Kidney capillary endothelial cell (primary cell): ENCODE measurements at regions not wholly inside any gene's neighbourhood (a gene's known extent, or its start where the extent isn't known, plus 50 kb on each side); places are given as distances from the start of the nearest gene placed in this dataset.
"Not testable (repeated sequence)": the region's sequence is repeated elsewhere in the genome, so short reads cannot be mapped to it uniquely, and the experiment has no call there.

Source experiments
- DNase-seq: peaks from one replicate; pipeline ENCODE4 v3.0.0-alpha.2; 2018; ENCODE audit warnings: low spot score

GRCh38 chr6:118367314-118367713 lies 180.8 kb upstream of the PLN start:
- DNase-seq = no peak

DNA sequence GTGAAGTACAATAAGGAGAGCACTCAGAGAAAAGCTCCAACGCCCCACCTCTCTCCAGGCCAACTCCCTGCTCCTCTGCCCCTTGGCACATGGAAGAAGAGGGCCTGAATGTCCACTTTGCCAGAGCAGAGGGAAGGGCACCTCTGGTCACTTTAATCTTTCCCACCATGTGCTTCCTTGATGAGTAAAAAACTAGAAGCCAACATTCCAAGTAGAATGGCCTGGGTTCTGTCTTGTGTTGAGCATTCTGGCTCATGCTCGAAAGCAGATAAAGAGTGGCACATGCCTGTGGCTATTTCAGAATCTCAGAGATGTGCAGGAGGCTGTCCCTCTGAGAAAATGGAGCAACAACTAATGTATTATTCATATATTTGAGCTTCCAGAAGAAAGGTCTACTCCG lies 177.4 kb upstream of the PLN start:
- no peak for DNase-seq

- no peak for DNase-seq
These were observed 176.1 kb upstream of the PLN start for GRCh38 chr6:118371955-118372354.

DNA sequence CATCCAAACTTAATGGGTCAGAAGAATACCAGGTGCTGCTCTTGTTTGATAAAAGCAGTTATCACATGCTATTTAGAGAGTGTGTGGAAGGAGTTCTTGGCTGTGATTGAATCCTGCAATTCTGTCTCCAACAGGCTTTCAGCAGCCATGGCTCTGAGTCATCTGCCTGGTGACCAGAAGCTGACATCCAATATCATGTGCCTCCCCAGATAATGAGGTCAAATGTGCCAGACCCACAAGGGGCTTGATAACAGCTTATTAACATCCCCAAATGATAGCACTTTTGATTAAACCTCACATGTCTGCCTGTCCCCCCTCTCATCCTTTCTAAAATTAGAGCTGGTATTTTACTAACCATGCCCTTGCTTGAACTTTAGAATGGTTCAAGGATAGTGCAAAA lies 175.7 kb upstream of the PLN start:
- DNase-seq = no peak

- DNase-seq = no peak
These were observed 170.2 kb upstream of the PLN start for GRCh38 chr6:118377711-118378414.

DNA sequence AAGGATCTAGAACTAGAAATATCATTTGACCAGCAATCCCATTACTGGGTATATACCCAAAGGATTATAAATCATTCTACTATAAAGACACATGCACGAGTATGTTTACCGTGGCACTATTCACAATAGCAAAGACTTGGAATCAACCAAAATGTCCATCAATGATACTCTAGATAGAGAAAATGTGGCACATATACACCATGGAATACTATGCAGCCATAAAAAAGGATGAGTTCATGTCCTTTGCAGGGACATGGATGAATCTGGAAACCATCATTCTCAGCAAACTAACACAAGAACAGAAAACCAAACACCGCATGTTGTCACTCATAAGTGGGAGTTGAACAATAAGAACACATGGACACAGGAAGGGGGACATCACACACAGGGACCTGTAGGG lies 167.5 kb upstream of the PLN start:
- DNase-seq = not testable (repeated sequence)

DNA sequence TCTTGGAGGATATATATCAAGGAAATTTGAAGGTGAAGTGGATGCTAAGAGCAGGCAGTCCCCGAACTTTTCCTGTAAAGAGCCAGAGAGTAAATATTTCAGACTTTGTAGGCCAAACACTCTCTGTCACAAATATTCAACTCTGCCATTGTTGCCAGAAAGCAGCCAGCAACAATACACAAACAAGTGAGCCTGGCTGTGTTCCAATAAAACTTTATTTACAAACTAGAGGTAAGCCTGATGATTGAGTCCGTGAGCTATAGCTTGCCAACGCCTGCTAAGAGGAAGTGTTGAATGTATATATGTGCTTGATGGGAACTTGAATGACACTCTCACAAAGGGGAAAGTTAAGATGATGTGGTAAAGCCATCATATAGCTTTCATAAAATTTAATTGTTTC lies 166.0 kb upstream of the PLN start:
- DNase-seq = no peak

- DNase-seq = no peak
These were observed 164.2 kb upstream of the PLN start for GRCh38 chr6:118383924-118384323.

GRCh38 chr6:118386975-118387374 lies 161.1 kb upstream of the PLN start:
- no peak for DNase-seq

DNA sequence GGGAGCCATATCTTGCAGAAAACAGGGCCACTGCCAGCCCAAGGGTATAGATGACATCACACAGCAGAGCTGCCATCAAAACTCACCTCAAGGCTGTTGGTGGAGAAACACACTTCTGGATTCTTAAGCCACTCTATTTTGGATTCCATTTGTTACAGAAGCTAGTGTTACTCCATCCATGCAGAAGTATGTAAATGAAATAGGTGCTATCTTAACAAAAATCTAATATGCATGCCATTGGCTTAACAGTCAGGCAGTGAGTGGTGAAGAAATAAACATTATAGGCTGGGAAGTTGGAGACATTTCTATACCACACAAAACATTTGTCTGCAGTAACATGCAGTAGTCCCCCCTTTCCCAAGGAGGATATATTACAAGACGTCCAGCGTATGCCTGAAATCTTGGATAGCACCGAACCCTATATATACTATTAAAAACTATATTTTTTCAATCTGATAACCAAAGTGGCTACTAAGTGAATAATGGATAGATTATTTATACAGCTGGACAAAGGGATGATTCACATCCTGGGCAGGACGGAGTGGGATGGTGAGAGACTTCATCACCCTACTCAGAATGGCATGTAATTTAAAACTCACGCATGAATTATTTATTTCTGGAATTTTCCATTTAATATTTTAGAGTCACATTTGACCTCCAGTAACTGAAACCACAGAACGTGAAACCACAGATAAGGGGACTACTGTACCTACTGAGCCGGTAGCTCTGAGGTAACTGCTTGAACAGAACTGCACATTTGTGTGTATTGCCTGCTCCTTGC lies 160.0 kb upstream of the PLN start:
- DNase-seq = peak; percentile 73

DNA sequence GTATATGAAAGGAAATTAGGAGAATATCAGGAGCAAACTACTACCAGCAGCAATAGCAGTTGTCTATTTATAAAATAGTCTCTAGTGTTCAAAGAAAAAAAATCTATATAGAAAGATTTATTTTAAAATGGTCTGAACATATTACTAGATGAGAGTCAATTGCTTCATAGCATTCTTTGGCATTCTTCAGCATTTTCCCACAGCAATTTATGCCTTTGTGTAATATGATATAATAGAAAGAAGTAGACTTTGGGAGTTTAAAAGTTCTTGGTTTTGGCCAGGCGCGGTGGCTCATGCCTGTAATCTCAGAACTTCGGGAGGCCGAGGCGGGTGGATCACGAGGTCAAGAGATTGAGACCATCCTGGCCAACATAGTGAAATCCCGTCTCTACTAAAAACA lies 157.0 kb upstream of the PLN start:
- no peak for DNase-seq

GRCh38 chr6:118394106-118394505 lies 154.0 kb upstream of the PLN start:
- no peak for DNase-seq

DNA sequence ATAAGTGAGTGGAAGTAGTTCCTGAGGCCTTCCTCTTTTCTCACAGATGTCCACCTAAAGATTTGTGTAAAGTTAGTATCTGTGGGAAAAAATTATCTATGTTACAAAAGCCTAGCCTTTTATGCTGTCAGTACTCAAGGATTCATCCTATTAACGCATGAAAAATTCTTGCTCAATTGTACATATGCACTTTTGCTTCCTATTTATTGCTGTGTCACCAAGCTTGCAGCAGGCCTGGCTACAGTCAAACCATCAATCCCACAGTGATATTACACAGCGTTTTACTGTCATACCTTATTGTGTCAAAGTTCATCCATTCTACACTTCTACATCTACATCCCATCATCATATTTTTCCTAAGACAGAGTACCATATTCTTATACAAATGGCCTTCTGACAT lies 151.1 kb upstream of the PLN start:
- no peak for DNase-seq

- DNase-seq = no peak
These were observed 150.2 kb upstream of the PLN start for GRCh38 chr6:118397671-118398465.

- DNase-seq = no peak
These were observed 148.0 kb upstream of the PLN start for GRCh38 chr6:118400098-118400497.

DNA sequence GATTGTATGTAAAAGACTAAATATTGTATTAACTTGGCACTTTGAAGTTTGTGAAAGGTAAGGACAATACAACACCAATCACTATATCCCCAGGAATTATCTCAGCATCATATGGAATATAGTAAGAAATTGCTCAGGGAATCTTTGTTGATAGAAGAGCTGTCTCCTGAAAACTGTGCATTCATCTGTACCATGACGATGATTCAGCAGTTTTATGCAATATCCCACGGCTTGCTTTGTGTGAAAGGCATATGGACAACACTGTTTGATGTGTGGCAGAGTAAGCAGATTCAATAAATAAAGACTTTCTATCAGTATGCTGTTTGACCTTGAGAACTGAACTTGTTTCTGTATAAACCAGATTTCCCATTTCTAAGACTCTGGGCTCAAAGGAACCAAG lies 147.5 kb upstream of the PLN start:
- DNase-seq = no peak

- no peak for DNase-seq
These were observed 146.6 kb upstream of the PLN start for GRCh38 chr6:118401325-118401975.

GRCh38 chr6:118403036-118403435 lies 145.1 kb upstream of the PLN start:
- DNase-seq = no peak

DNA sequence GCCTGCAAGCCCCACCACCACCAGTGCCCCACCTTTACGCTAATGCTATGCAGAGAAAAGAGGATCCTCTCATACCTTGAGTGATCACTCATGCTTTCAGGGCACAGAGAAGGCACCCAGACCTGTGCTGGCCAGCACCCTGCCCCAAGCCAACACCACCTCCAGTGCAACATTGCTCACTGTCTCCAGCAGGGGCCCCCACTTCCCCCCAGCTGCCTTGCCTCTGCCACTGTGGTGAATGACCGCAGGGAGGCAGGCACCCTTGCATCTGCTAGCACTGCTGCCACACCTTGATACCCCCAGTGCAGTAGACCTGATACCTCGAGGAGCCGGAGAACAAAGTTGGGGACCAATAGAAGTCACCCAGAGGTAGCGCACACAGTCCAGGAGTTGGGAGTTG lies 139.2 kb upstream of the PLN start:
- DNase-seq = no peak

DNA sequence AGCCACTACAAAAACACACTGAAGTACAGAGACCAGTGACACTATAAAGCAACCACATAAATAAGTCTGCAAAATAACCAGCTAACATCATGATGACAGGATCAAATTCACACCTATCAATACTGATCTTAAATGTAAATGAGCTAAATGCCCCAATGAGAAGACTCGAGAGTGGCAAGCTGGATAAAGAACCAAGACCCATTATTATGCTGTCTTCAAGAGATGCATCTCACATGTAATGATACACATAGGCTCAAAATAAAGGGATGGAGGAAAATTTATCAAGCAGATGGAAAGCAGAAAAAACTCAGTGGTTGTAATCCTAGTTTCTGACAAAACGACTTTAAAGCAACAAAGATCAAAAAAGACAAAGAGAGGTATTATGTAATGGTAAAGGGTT lies 138.1 kb upstream of the PLN start:
- DNase-seq = no peak
